ENCODE measurements at regions not wholly inside any gene's neighbourhood (a gene's known extent, or its start where the extent isn't known, plus 50 kb on each side); places are given as distances from the start of the nearest gene placed in this dataset.

GRCh38 chr10:33899578-33900531 lies 565.4 kb upstream of the NRP1 start:
- no peak overlapping the region for H3K4me3 Mint-ChIP-seq
- H3K4me2 ChIP-seq (replicated peaks; ENCODE audit: extremely low read depth, low read length, poor library complexity, severe bottlenecking) = no peak overlapping the region
- WGBS (ENCODE audit: insufficient coverage) = 63% methylated on average over 1 of the region's 5 CpGs

DNA sequence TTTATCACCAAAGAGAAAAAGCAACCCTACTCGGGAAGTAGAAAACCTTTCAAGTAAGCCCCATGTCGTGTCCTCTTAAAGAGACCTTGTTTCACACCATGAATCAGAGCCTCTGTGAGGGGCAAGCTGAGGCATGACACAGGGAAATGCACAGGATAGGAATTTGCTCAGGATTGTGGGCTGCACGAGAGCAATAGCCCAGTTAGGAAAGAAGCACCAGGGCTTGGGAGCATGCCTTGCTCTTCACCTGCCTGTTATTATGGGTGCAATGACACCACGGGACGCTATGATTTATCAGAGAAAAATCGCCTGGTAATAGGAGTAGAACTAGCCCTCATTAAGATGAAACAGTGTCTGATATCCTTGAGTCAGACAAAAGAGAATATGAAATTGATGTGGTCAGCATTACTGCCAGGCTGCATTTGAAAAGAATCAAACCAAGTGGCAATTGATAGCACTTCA lies 562.9 kb upstream of the NRP1 start:
- Histone ChIP-seq H3K36me3 (replicated peaks in 1 of 2; ENCODE audit: control insufficient read depth in 1 of 2, insufficient read depth in 2 of 2, low read length in 2 of 2) (no peaks in the 10 kb centered on the region), H3K4me1 (ENCODE audit: control insufficient read depth in 1 of 2, insufficient read depth in 2 of 2, low read length in 2 of 2) (no peaks in the 10 kb centered on the region), H4K20me1 (ENCODE audit: insufficient read depth, low read length) (no peaks in the 10 kb centered on the region), H3K79me2 (ENCODE audit: insufficient read depth, low read length) (no peaks in the 10 kb centered on the region), H3K4me3 (replicated peaks in 1 of 3; ENCODE audit: low read depth in 2 of 3, low read length in 3 of 3) (no peak overlapping the region), H3K4me2 (replicated peaks; ENCODE audit: extremely low read depth, low read length, poor library complexity, severe bottlenecking) (no peak overlapping the region), H3K27ac (ENCODE audit: low read depth in 1 of 2, low read length in 2 of 2) (no peak overlapping the region), H3K27me3 (ENCODE audit: control insufficient read depth in 2 of 2, insufficient read depth in 2 of 2, low read length in 2 of 2) (no peaks in the 10 kb centered on the region), H2AFZ (ENCODE audit: insufficient read depth, low read depth, low read length, poor library complexity, severe bottlenecking) (no peak overlapping the region), H3K9me3 (replicated peaks in 1 of 2; ENCODE audit: control insufficient read depth in 1 of 2, insufficient read depth in 1 of 2, low read length in 2 of 2) (no peaks in the 10 kb centered on the region), H3K9ac (ENCODE audit: insufficient read depth, low read length, poor library complexity, severe bottlenecking) (no peak overlapping the region)
- Mint-ChIP-seq H3K27ac (no peak overlapping the region), H3K4me3 (no peak overlapping the region), H3K36me3 (no peaks in the 10 kb centered on the region), H3K4me1 (no peaks in the 10 kb centered on the region), H3K27me3 (ENCODE audit: low read depth in 3 of 3) (peaks cover 1 to 4% (median 4%) of the 10 kb centered on the region in 3 donors), H3K9me3 (peaks cover under 1 to 18% (median 8%) of the 10 kb centered on the region in 7 donors)
- WGBS (ENCODE audit: insufficient coverage) = 71% methylated on average over 4 of the region's 6 CpGs
- TF ChIP-seq, protein P1, sequence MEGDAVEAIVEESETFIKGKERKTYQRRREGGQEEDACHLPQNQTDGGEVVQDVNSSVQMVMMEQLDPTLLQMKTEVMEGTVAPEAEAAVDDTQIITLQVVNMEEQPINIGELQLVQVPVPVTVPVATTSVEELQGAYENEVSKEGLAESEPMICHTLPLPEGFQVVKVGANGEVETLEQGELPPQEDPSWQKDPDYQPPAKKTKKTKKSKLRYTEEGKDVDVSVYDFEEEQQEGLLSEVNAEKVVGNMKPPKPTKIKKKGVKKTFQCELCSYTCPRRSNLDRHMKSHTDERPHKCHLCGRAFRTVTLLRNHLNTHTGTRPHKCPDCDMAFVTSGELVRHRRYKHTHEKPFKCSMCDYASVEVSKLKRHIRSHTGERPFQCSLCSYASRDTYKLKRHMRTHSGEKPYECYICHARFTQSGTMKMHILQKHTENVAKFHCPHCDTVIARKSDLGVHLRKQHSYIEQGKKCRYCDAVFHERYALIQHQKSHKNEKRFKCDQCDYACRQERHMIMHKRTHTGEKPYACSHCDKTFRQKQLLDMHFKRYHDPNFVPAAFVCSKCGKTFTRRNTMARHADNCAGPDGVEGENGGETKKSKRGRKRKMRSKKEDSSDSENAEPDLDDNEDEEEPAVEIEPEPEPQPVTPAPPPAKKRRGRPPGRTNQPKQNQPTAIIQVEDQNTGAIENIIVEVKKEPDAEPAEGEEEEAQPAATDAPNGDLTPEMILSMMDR (IDR thresholded peaks at IDR 0.05) = no peak
- intact Hi-C loops (cut with micrococcal nuclease) = no loop called here
- DNase-seq = no peak

More at GRCh38 chr10:33899578-33900531, 565.4 kb upstream of the NRP1 start:
- intact Hi-C loops (cut with micrococcal nuclease) = no loop called here
- Mint-ChIP-seq H3K9me3 (peaks cover 0 to 15% (median 5%) of the 10 kb centered on the region in 7 donors), H3K36me3 (no peaks in the 10 kb centered on the region), H3K27me3 (ENCODE audit: low read depth in 3 of 3) (peaks cover 1 to 4% (median 4%) of the 10 kb centered on the region in 3 donors), H3K27ac (no peak overlapping the region), H3K4me1 (no peaks in the 10 kb centered on the region)
- Histone ChIP-seq H3K36me3 (replicated peaks in 1 of 2; ENCODE audit: control insufficient read depth in 1 of 2, insufficient read depth in 2 of 2, low read length in 2 of 2) (no peaks in the 10 kb centered on the region), H3K4me1 (ENCODE audit: control insufficient read depth in 1 of 2, insufficient read depth in 2 of 2, low read length in 2 of 2) (no peaks in the 10 kb centered on the region), H2AFZ (ENCODE audit: insufficient read depth, low read depth, low read length, poor library complexity, severe bottlenecking) (no peak overlapping the region), H3K9me3 (replicated peaks in 1 of 2; ENCODE audit: control insufficient read depth in 1 of 2, insufficient read depth in 1 of 2, low read length in 2 of 2) (no peaks in the 10 kb centered on the region), H4K20me1 (ENCODE audit: insufficient read depth, low read length) (no peaks in the 10 kb centered on the region), H3K79me2 (ENCODE audit: insufficient read depth, low read length) (no peaks in the 10 kb centered on the region), H3K27me3 (ENCODE audit: control insufficient read depth in 2 of 2, insufficient read depth in 2 of 2, low read length in 2 of 2) (no peaks in the 10 kb centered on the region), H3K27ac (ENCODE audit: low read depth in 1 of 2, low read length in 2 of 2) (no peak overlapping the region), H3K9ac (ENCODE audit: insufficient read depth, low read length, poor library complexity, severe bottlenecking) (no peak overlapping the region), H3K4me3 (replicated peaks in 1 of 3; ENCODE audit: low read depth in 2 of 3, low read length in 3 of 3) (no peak overlapping the region)
- TF ChIP-seq, protein P1 (IDR thresholded peaks at IDR 0.05) = no peak
- DNase-seq = no peak

All from CD14-positive monocyte (primary cell).